ENCODE measurements at regions not wholly inside any gene's neighbourhood (a gene's known extent, or its start where the extent isn't known, plus 50 kb on each side); places are given as distances from the start of the nearest gene placed in this dataset.

DNA sequence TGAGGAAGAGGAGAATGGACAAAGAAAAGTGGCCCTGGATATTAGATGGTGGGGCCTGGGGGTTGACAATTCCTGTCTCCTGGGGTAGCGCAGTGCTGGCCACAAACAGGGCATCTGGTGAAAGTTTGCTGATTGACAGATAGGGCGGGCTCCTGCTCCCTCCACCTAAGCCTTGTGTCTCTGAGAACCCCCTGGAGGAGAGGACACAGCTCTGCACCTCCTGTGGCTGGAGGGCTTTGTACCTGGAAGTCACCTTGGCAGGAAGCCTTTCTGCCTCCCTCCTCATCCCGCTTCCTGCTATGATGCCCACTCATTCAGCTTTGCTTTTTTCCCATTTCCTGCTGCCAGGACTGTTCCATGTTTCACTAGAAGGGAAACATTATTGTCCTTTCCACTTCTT is 72.4 kb downstream of the RHOB start:
- H3K27ac Mint-ChIP-seq, result no peak overlapping the region
- H3K4me3 Mint-ChIP-seq, result no peak overlapping the region

DNA sequence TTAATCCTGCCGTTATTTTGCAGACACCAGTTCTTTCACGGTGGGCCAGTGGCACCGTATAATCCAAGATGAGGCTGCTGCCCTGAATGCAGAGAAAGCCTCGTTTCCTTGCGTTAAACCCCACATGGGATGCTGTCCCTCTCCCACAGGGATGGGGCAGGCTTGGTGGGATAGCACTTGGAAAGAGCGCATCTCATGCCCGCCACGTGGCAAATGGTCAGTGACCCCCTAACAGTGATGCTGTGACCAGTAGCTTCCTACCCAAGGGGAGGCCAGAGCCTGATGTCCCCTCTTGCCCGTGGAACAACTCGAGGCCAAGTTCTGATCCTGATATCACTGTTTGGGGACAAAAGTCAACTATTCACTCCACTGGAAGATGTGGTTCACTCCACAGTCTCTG is 73.3 kb downstream of the RHOB start:
- TF ChIP-seq, protein P1, sequence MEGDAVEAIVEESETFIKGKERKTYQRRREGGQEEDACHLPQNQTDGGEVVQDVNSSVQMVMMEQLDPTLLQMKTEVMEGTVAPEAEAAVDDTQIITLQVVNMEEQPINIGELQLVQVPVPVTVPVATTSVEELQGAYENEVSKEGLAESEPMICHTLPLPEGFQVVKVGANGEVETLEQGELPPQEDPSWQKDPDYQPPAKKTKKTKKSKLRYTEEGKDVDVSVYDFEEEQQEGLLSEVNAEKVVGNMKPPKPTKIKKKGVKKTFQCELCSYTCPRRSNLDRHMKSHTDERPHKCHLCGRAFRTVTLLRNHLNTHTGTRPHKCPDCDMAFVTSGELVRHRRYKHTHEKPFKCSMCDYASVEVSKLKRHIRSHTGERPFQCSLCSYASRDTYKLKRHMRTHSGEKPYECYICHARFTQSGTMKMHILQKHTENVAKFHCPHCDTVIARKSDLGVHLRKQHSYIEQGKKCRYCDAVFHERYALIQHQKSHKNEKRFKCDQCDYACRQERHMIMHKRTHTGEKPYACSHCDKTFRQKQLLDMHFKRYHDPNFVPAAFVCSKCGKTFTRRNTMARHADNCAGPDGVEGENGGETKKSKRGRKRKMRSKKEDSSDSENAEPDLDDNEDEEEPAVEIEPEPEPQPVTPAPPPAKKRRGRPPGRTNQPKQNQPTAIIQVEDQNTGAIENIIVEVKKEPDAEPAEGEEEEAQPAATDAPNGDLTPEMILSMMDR (conservative IDR thresholded peaks at IDR 0.05), result no peak
- peaks cover 8% of the 10 kb centered on the region for H3K4me1 ChIP-seq (ENCODE audit: control insufficient read depth, insufficient read depth, low read length)
- peaks cover 36% of the 10 kb centered on the region for H3K27me3 Mint-ChIP-seq (ENCODE audit: insufficient read depth)
- no peak overlapping the region for H3K4me3 Mint-ChIP-seq
- no peaks in the 10 kb centered on the region for H3K36me3 Mint-ChIP-seq (ENCODE audit: low read depth)
- no peaks in the 10 kb centered on the region for H3K9me3 ChIP-seq (ENCODE audit: control insufficient read depth, low read length)
- H3K36me3 ChIP-seq (ENCODE audit: control insufficient read depth, insufficient read depth, low read length), result no peaks in the 10 kb centered on the region
- peaks cover 16% of the 10 kb centered on the region for H3K4me1 Mint-ChIP-seq
- WGBS, 2 experiments (ENCODE audit: insufficient coverage in 1 of 2, insufficient read length in 1 of 2), result 85 to 91% methylated on average over 10 of the region's 10 CpGs
- H3K27me3 ChIP-seq (ENCODE audit: control insufficient read depth, insufficient read depth, low read length, poor library complexity, severe bottlenecking), result peaks cover 10% of the 10 kb centered on the region
- H3K9ac ChIP-seq (ENCODE audit: extremely low read depth, low read length, poor library complexity, severe bottlenecking), result no peak overlapping the region
- H3K4me3 ChIP-seq (ENCODE audit: low read length), result no peak overlapping the region
- H3K27ac Mint-ChIP-seq, result no peak overlapping the region
- peaks cover 4% of the 10 kb centered on the region for H3K9me3 Mint-ChIP-seq
- H3K27ac ChIP-seq (ENCODE audit: low read depth, low read length), result no peak overlapping the region
- DNase-seq, result no peak

More for the DNA sequence above, 72.4 kb downstream of the RHOB start:
- H3K9me3 Mint-ChIP-seq, result peaks cover 7% of the 10 kb centered on the region
- TF ChIP-seq, protein P1 (conservative IDR thresholded peaks at IDR 0.05), result peak; percentile 45
- peaks cover 36% of the 10 kb centered on the region for H3K27me3 Mint-ChIP-seq (ENCODE audit: insufficient read depth)
- H3K36me3 Mint-ChIP-seq (ENCODE audit: low read depth), result no peaks in the 10 kb centered on the region
- 96 to 100% methylated on average over 2 to 3 of the region's 3 CpGs for WGBS, 2 experiments (ENCODE audit: insufficient coverage in 1 of 2, insufficient read length in 1 of 2)
- Histone ChIP-seq H3K4me3 (ENCODE audit: low read length) (no peak overlapping the region), H3K36me3 (ENCODE audit: control insufficient read depth, insufficient read depth, low read length) (no peaks in the 10 kb centered on the region), H3K9me3 (ENCODE audit: control insufficient read depth, low read length) (no peaks in the 10 kb centered on the region), H3K4me1 (ENCODE audit: control insufficient read depth, insufficient read depth, low read length) (peaks cover under 1% of the 10 kb centered on the region), H3K27ac (ENCODE audit: low read depth, low read length) (no peak overlapping the region), H3K9ac (ENCODE audit: extremely low read depth, low read length, poor library complexity, severe bottlenecking) (no peak overlapping the region), H3K27me3 (ENCODE audit: control insufficient read depth, insufficient read depth, low read length, poor library complexity, severe bottlenecking) (peaks cover 10% of the 10 kb centered on the region)
- peaks cover 8% of the 10 kb centered on the region for H3K4me1 Mint-ChIP-seq
- DNase-seq, result no peak

DNA sequence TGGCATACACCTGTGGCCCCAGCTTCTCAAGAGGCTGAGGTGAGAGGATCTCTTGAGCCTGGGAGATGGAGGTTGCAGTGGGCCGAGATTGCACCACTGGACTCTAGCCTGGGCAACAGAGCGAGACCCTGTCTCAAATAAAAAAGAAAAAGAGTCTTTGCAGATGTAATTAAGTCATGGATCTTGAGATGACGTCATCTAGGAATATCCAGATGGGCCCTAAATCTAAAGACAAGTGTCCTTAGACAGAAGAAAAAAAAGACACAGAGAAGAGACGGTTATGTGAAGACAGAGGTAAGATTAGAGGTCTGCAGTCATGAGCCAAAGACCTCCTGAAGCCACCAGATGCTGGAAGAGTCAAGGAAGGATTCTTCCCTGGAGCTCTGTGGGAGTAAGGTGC is 74.3 kb downstream of the RHOB start:
- TF ChIP-seq, protein P1 (conservative IDR thresholded peaks at IDR 0.05), result no peak
- Mint-ChIP-seq H3K9me3 (no peaks in the 10 kb centered on the region), H3K36me3 (ENCODE audit: low read depth) (no peaks in the 10 kb centered on the region), H3K27ac (no peak overlapping the region), H3K4me1 (peaks cover 23% of the 10 kb centered on the region), H3K27me3 (ENCODE audit: insufficient read depth) (peaks cover 30% of the 10 kb centered on the region), H3K4me3 (no peak overlapping the region)
- WGBS, 2 experiments (ENCODE audit: insufficient coverage in 1 of 2, insufficient read length in 1 of 2), result 83 to 85% methylated on average over 4 of the region's 4 CpGs
- Histone ChIP-seq H3K27ac (ENCODE audit: low read depth, low read length) (no peak overlapping the region), H3K9me3 (ENCODE audit: control insufficient read depth, low read length) (no peaks in the 10 kb centered on the region), H3K36me3 (ENCODE audit: control insufficient read depth, insufficient read depth, low read length) (no peaks in the 10 kb centered on the region), H3K27me3 (ENCODE audit: control insufficient read depth, insufficient read depth, low read length, poor library complexity, severe bottlenecking) (peaks cover 10% of the 10 kb centered on the region), H3K4me3 (ENCODE audit: low read length) (no peak overlapping the region), H3K9ac (ENCODE audit: extremely low read depth, low read length, poor library complexity, severe bottlenecking) (no peak overlapping the region), H3K4me1 (ENCODE audit: control insufficient read depth, insufficient read depth, low read length) (peaks cover 13% of the 10 kb centered on the region)
- DNase-seq, result no peak

All from endodermal cell (in vitro differentiated cells).